ENCODE measurements at regions not wholly inside any gene's neighbourhood (a gene's known extent, or its start where the extent isn't known, plus 50 kb on each side); places are given as distances from the start of the nearest gene placed in this dataset.

GRCh38 chr18:73270920-73271634, 403.3 kb upstream of the NETO1 start:
- DNase-seq = no peak

DNA sequence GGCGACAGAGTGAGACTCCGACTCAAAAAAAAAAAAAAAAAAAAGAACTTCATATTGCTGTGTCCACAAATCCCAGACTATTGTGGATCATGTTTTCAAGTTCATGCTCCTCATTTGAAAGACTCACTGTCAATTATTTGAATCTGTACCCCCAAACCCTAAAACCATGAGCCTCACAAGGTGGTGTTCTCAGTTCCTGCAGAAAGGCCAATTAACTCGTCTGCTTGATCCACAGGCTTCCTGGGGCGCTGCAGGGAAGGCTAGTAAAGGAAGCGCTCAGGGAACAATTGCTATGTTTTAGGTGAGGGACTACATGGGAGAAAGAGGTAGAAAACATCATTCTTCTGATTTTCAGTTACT, 396.8 kb upstream of the NETO1 start:
- DNase-seq = no peak

DNA sequence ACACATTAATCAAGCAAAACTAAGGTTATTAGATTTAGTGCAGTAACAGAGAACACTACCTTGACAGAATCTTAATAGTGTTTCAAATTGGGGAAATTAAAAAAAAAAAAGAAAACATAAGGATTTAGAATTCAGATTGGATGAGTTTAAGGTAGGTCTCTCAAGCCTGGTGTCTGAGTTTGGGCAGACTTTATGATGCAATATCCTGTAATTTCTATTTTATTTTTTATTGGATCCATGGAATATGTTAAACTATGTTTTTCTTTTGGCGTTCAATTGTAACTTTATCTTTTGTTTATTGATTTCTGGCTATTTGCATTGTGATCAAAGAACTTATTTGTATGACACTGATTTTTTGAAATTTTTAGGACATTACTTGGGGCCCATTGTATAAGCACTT, 394.1 kb upstream of the NETO1 start:
- DNase-seq = no peak

GRCh38 chr18:73261243-73261642, 393.5 kb upstream of the NETO1 start:
- DNase-seq = no peak

GRCh38 chr18:73258375-73259087, 390.7 kb upstream of the NETO1 start:
- DNase-seq = no peak

DNA sequence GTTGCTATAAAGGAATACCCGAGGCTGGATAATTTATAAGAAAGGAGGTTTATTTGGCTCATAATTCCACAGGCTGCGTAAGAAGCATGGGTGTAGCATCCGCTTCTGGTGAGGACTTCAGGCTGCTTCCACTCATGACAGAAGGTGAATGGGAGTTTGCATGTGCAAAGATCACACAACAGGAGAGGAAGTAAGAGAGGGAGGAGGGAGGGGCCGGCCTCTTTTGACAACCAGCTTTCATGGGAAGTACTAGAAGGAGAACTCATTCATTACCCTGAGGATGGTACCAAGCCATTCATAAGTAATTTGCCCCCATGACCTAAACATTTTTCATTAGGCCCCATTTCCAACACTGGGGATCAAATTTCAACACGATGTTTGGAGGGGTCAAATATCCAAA, 386.8 kb upstream of the NETO1 start:
- no peak for DNase-seq

DNA sequence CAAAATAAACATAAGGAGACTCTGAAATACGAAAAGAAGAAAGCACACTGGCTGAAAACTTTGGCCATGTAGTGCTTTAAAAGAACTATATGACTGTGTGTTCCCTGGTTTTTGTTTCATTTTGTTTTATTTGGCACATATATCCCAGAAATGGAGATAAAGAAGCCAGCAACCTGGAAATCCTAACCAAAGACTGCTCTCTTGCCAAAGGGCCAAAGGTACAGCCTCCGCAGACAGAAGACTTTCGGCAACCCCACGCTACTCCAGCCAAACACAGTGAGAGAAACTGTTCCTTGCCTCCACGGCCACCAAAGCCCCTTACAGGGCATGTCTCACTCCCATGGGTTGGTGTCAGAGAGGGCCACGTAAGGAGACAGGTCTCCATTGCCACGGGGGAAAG, 381.2 kb upstream of the NETO1 start:
- DNase-seq = no peak

DNA sequence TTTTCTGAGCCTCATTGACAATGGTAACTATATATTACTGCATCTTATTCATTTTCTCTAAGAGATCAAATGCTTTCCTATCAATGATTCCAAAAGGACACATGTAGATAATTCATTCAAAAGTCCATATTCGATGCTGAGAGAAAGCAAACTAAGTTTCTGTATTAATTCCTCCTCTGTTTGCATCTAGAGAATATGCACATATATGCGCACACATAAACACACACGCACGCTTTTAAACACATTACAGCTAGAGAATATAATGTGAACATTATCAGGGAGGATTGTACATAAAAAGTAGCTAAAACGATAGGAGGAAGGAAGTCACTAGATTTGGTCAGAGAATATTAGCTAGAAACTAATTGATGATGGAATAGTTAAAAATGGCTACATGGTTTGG, 379.0 kb upstream of the NETO1 start:
- DNase-seq = no peak

GRCh38 chr18:73245345-73245744, 377.6 kb upstream of the NETO1 start:
- no peak for DNase-seq

GRCh38 chr18:73244401-73244800, 376.6 kb upstream of the NETO1 start:
- no peak for DNase-seq

GRCh38 chr18:73240899-73241298, 373.1 kb upstream of the NETO1 start:
- DNase-seq = no peak

DNA sequence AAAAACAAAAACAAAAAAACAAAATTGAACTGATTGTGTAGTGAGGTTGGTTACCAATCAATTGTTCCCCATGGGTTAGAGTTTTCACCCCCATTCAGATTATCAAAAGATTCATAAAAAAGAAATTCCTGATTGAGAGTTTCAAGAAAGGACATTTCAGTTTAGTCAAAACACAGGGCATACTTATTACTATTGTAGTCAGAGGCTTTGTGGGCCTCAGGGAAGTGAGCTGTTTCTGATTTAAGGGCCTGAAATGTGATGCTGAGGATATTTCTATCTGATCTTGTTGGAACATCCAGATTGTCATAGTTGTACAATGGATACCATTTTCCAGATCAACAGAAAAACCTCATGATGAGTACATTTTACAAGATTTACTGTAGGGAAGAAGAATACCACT, 368.1 kb upstream of the NETO1 start:
- no peak for DNase-seq

- DNase-seq = no peak
These were observed 367.7 kb upstream of the NETO1 start for GRCh38 chr18:73235491-73235890.

DNA sequence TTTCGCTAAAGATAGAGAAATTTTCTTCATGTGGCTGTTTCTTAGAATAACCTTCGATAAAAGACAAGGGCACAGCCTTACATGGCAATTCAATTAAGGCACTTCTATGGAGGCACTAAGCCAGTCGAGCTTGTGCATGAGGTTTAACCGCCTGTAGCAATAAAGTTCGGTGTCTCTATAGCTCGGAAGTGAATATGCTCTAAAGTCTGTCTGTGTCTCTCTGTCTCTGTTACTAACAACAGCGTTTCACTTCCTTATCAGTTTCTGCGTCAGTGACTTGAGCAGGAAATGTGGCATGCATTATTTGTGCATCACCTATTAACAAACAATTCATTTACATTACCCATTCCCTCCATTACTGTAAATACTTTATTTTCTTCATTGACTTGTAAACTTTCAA, 365.1 kb upstream of the NETO1 start:
- no peak for DNase-seq

DNA sequence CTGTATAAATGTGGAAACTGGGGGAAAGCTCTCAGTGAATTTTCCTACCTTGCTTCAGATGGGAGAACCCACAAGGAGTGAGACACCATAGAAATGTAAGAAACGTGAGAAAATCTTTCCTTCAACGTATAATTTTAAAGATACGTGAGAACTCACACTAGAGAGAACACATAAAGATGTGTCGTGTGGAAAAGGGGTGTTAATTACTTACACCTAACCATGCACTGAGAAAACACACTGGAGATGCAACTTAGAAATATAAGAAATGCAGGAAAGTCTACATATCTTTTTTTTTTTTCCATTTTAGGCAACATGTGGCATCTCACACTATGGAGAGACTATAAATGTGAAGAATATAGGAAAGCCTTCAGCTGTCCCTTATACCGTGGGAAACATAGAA, 352.9 kb upstream of the NETO1 start:
- DNase-seq = no peak

- no peak for DNase-seq
These were observed 350.5 kb upstream of the NETO1 start for GRCh38 chr18:73218293-73218692.

DNA sequence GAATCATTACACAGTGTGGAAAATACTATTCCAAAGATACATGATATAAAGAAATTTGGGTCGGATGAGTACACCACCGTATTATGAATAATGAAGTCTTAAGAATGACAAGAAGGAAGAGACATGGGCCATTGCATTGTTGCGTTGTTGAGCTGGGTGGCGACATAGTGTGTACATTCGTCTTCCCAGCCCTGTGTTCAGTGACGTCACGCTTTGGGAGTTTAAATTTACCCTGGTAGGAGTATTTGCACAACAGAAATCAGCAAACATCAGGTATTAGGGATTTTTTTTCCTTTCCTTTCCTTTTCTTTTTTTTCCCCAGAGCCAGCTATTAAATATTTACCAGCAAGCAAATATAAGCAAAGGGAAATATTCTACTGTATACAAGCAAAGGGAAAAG, 347.2 kb upstream of the NETO1 start:
- no peak for DNase-seq

- DNase-seq = no peak
These were observed 344.7 kb upstream of the NETO1 start for GRCh38 chr18:73212442-73212841.

- no peak for DNase-seq
These were observed 334.2 kb upstream of the NETO1 start for GRCh38 chr18:73201940-73202339.

DNA sequence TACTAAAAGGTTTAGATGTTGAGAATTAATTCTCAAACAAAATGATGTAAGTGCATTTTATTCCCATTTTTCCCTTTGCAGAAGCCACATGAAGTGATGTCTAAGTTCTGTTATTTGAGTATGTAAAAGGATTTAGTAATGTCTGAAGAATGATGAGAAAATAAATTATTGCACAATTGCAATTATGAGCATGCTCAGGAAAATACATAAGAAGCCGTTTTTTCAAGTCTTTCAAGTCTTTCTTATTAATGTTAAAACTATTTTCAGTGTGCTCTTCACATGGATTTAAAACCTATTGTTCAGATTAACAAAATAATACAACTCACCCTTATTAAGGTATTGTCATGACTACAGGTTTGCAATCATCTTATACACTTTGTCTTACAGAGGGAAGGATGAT, 331.4 kb upstream of the NETO1 start:
- DNase-seq = no peak

GRCh38 chr18:73189718-73190117, 321.9 kb upstream of the NETO1 start:
- no peak for DNase-seq

GRCh38 chr18:73168236-73168635, 300.4 kb upstream of the NETO1 start:
- DNase-seq = no peak

GRCh38 chr18:73164430-73164829, 296.6 kb upstream of the NETO1 start:
- DNase-seq = no peak

GRCh38 chr18:73163236-73163635, 295.4 kb upstream of the NETO1 start:
- no peak for DNase-seq

- DNase-seq = no peak
These were observed 288.3 kb upstream of the NETO1 start for GRCh38 chr18:73156117-73156516.

All from femur (tissue), 1 donor.